NCI-H524 (cell line): ENCODE measurements at regions not wholly inside any gene's neighbourhood (a gene's known extent, or its start where the extent isn't known, plus 50 kb on each side); places are given as distances from the start of the nearest gene placed in this dataset.
A peak's percentile ranks its signal among the peaks of the same experiment; 100 is the strongest.

ENCODE experiments used
- DNase-seq, 2 experiments: peaks; one replicate each; lab custom pipeline; 2025; lab: John Stamatoyannopoulos, UW

DNA sequence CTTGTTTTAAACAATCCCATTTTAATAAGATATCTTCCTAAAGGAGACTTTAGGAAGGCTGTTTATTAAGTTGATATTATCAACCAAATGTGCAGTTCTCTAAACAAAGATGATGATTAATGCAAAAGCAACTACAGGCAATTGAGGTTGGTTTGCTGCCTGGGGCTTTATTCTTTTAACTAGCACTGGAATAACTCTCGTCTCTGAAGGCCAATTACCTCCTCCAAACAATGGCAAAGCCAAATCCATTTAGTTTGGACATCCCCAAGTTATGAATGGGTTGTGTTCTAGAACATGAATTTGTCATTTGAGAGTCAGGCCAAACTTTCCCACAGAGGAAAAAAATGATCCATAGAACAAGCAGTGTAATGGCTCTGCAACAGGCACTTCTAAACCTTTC, 114.1 kb downstream of the SLC16A9 start:
- DNase-seq, result no peak

DNA sequence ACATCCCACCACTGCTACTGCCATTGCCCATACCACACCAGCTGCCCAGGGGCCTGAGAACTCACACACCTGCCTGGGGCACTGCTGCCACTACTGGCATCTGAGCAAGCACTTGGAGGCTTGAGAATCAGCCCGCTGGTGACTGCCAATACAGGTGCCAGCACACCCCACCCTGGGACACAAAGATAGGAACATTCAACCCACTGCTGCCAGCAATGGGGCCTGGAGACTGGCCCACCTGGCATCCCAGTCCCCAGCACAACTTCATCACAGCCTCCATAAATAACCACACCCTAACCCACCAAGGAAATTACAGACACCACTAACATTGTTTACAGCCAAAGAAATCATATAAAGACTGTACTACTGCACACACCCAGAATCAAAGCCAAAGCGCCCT, 115.9 kb downstream of the SLC16A9 start:
- no peak for DNase-seq

DNA sequence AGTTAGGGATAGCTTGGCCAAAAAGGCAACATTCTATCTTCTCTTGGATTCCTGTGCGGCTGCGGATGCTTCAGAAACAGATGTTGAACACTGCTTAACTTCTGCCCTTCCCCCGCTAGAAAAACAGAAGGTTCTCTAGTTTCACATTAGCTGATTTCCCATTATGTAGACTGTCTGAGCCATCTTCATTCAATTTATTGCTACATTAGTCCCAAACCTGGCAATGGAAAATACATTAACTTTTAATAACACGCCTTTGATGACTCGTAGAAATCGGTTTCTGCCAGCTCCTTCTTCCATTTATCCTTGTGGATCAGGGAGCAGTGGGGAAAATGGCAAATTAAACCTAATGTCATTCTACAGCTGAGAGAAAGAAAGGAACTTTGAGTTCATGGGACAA, 119.9 kb downstream of the SLC16A9 start:
- DNase-seq, result peak in 1 of 2 experiments; percentile 4

DNA sequence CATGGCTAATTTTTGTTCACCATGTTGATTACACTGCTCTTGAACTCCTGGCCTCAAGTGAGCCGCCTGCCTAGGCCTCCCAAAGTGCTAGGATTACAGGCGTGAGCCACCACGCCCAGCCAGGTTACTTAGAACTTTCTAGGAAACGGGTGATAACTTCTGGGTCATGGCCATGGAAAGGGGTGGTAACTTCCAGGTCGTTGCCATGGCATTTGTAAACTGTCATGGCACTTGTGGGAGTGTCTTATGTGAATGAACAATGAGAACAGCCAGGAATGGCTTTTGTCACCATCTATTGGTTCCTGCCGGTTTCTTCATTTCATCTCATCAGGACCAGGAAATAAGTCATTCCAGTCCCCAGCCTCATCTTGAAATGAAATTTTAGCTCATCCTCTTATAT, 120.9 kb downstream of the SLC16A9 start:
- DNase-seq, result no peak

DNA sequence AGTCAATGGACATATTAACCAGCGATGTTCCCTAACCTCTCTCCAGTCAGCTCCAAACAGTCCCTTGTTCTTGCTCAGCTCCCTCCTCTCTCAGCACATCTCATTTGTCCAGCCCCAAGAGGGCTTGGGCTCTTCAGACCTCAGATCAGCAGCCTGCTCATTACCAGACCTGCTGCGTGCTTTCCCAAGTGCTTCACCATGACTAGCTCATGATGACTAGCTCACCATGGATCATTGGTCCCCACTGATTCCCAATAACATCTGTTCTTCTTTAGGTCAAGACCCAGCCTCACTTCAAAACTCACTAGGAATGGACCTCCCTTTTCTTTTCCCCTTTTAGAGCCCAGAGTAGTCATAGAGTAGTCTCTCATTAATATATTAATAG, 121.9 kb downstream of the SLC16A9 start:
- DNase-seq, result no peak

DNA sequence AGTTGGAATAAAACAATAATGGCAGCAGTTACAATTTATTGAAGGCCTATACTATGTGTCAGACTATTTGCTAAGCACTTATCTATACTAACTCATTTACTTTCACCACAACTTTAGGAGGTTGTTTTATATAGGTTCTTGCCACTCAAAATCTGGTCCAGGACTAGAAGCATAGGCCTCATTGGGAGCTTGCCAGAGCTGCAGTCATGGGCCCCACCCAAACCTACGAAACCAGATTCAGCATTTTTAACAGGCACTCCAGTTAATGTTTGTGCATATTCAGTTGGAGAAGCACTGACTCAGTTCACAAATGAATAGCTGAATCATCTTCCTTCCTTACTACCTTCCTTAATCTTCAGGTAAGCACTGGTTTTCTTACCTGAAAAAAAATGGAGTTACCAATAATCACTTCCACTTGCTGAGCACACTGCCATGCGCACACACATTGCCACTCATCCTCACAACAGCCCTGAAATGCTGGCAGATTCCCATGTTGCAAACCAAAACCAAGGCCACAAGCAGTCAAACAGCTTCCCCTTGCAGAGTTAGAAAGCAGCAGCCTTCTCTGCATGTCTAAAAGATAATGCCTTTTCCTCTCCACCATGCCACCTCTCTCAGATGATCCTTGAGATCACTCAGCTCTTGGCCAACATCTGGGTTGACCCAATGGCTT, 122.4 kb downstream of the SLC16A9 start:
- no peak for DNase-seq

DNA sequence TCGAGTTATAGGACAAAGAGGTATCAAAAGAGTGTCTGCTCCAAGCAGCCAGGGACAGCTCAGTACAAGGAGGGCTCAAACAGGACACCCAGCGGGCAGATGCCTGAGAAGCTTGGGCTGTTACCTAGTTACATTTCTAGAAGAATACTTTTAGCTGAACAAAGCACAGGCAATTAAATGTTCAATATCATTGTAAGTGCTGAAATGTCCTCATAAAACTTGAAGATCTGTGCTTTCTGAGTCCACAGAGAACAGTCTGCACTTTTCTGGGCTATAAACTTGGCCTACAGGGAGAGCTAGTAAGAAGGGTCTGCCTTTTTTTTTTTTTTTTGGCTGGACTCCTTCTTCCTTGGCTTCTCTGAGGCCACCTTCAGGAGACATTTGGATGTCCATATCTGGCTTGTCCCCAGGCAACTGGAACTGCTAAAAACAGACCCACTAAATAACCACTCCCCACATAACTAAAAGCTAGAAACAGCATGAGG, 123.2 kb downstream of the SLC16A9 start:
- no peak for DNase-seq

DNA sequence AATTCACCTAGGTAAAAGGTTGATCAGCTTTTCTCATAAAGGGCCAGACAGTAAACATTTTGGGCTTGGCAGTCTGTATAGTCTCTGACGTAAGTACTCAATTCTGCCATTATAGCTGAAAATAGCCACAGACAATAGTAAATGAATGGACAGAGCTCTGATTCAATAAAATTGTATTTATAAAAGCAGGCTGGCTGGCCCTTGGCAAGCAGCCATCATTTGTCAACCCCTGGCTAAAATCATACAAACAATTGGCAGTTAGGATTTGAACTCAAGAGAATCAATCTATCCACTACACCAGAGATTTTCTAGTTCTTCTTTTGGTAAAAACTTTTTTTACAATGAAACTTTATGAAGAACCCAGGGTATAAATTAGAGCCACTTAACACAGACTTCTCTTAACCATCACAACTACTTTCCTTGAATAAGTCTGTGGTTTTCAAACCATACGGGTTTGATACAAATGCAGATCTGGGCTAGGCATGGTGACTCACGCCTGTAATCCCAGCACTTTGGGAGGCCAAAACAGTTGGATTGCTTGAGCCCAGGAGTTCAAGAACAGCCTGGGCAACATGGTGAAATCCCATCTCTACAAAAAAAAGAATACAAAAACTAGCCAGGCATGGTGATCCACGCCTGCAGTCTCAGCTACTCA, 124.5 kb downstream of the SLC16A9 start:
- no peak for DNase-seq

DNA sequence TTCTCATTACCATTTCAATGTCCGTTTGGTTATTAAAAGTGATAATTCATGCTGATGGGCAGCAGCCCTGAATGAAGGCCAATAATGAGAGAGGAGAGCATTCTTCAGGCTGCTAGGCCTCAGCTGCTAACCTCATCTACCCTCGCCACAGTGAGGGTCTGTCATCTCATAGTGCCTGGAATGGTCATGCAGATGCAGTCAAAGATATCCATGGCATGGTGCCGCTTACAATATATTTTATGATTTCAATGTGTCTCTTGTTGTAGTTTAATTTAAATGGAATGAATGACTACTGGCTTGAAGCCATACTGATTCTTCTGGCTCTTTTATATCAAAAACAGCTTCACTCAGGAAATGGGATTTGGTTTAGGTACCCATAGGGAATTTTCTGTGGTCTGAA, 126.9 kb downstream of the SLC16A9 start:
- no peak for DNase-seq

DNA sequence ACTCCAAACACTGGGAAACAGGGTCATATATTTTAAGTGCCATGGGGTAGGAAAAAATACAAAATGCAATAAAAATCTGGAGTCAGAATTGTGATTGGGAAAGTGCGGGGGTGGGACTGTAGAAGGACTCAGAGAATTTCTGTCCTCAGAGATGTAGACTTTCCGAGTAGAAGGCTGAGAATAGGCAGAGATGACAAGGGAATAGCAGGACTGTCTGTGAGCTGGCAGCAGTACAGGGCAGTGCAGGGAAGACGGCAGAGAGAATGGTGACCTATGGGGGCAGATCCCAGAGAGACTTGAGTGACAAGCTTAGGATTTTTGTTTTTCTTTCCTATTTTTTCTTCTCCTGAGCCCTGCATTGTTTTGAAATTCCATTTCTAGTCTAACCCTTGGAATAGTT, 127.6 kb downstream of the SLC16A9 start:
- DNase-seq, result no peak

DNA sequence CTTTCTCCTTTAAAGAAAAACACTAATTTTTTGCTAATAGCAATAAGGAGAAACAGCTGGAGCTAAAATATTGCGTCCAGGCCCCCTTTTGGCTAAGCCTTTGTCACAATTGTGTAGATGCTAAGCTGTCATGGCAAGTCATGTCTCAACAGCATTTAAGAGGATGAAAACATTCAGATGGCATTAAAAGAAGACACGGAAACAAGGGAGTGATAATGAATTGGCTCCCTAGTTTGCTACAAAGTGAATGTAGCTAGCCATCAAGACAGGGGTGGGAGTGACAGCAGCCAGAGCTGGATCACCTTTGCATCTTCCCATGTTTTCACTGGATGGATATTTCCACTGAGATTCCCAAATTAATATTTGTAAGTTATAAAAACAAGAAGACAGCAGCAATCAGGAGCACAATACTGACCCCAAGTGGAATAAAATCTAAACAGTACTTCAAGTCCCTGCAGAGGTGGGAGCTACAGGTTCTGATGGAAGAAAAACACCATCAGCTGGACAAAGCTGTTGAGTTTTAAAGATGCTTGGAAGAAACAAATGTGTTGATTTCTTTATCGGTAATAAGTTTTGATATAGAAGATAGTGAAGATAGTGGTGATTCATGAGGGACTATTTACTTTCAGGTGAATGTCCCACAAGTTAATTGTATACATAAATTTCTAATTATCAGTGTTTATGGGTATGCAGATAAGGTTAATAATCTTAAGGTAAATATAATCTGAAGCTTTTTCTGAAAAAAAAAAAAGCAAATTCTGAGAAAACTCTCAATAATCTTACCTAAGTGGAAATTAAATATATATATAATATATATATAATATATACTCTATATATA, 129.4 kb downstream of the SLC16A9 start:
- DNase-seq, result peak in 1 of 2 experiments; percentile 33

DNA sequence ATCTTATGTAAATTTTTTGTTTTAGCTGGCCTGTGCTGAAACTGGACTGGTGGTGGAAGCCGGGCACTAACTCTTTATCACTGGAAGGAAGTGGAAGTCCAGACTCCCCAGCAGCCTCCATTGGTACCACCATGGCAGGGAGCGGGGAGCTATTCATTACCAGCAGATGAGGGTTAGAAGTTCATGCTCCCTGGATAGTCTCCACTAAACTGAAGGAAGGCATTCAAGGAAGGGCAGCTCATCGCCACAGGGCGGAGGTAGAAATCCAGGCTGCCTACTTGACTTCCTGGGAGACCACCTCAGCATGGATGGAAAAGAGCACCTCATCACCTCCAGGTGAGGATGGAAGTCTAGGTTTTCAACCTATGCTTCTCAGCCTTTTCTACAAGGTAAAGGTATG, 130.9 kb downstream of the SLC16A9 start:
- DNase-seq, result no peak

DNA sequence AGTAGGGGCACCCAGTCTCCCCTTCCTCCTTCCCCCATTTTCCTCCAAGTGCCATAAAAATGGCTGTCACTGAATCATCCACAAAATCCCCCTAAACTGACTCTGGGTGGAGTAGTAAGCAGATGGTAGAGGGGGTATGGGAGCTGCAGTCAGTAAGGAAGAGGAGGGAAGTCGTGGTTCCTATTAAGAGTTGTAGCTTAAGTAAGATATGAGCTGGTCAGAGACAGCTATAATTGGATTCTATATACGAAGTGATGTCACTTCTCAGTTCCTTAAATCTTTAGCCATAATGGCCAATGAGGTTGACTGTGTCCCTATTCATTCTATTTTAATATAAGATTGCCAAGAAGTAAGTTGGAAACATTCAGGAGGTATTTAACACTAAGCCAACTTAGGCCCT, 131.7 kb downstream of the SLC16A9 start:
- DNase-seq, result no peak

DNA sequence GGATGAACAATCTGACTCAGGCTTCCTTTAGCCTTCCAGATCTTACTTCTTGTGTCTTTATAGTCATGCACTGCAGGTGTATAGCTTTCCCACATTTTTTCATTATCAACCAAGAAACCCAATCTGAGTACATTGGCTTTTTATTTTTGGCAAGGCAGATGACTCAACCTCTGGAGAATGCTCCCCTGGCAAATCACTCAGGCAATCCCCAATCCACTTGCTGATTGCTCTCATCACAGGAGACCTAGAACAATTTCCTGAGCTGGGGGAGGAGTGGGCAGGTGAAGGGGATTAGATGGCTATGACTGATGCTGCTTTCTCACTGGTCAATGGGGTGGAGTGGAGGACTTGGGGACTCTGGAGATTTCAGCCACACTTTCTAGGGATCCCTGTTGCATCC, 134.4 kb downstream of the SLC16A9 start:
- DNase-seq, result no peak

DNA sequence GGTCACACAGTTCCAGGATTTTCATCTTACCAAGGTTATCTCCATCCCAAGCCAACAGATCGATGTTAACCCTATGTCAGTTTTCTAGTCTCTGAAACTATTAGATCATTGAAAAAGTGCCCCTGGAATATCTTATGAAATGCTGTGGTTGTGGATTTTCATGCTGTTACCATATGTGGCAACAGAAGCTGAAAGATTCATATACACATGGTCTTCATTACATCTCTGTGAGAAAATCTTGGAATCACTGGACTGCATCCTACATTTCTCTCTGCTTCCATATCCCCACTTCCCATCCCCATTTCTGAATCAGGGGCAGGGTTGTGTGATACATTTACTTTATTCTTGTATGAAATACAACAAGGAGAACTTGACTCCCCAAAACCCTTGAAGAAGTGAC, 146.1 kb downstream of the SLC16A9 start:
- no peak for DNase-seq

DNA sequence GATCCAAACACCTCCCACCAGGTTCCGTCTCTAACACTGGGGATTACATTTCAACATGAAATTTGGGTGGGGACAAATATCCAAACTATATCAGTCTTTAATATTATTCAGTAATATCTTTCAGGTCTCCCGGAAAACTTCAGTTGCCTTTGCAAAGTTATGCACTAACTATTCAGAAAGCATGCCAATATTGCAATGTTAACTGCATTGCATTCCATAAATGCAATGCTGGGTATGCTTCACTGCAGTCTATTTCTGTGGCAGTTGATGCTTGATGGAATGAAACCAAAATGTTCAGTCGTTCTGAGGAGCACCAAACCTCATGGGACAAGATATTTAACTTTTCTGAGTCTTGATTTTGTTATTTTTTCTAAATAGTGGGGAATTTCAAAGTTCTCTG, 147.5 kb downstream of the SLC16A9 start:
- DNase-seq, result no peak

DNA sequence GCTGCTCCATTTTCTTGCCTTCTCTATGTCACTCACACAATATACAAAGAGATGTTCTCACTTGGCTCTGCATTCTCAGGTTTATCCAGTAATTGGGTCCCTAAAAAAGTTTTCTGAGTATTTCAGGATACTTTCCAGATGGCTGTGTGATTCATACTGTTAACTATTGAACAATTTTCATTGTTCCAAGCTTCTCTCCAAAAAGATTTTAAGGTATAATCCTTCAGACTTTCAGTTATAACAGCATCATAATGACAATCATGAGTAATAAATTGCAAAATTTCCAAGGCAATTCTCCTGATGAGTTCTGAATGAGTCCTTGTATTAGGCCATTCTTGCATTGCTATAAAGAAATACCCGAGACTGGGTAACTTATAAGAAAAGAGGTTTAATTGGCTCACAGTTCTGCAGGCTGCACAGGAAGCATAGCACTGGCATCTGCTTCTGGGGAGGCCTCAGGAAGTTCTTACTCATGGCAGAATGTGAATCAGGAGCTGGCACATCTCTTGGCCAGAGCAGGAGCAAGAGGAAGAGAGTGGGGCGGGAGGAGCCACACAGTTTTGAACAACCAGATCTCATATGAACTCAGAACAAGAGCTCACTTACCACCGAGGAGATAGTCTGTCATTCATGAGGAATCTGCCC, 148.1 kb downstream of the SLC16A9 start:
- no peak for DNase-seq

DNA sequence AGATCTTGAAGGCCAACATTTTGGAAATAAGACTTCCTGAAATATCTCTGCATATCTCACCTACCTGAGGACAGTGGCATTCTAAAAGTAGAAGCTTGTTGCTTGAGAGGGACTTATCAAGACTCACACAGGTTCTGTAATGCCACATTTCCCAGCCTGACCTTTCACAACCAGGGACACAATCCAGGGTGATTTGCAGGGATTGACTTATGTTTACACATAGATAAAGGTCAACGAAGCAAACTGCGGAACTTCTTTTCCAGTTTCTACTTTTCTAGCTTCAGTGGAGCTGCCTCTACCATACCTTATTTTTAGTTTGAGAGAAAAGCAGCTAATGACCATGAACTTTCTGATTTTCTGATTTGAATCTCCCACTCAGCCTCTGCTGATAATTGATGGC, 148.7 kb downstream of the SLC16A9 start:
- DNase-seq, result no peak

DNA sequence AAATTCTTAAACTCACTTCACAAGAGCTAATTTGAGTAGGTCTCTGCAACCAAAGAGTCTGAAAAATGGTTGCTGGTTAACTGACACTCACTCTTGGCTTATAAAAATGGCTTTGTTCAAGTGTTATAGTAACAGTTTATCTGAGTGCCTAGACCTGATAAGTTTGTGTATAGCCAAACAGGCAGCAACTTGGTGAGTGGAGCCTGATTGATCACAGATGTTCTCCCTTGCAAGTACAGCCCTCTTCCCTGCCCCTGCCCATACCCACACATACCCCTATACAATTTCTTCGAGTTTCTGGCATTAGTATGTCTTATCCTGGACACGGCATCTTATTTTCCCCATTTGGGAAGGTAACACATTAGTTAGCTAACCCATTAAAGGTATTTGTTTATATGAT, 149.5 kb downstream of the SLC16A9 start:
- no peak for DNase-seq

DNA sequence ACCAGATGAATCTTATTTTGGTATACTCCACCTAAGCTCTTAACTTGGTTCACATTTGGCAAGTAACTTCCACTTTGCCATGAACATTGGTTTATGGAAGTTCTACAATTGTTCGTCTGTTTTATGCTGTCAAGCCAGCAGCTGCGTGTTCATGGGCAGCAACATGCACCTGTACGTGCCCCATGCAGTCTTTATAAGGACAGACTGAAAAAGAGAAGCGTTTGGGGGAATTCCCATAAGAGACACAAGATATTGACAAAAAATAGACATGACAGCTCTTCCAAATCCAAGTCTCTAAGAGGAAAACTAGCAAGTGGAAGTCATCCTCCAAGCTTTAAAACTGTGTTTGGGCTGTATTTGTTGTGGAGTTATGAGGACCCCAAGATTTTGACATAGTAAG, 151.6 kb downstream of the SLC16A9 start:
- DNase-seq, result no peak

DNA sequence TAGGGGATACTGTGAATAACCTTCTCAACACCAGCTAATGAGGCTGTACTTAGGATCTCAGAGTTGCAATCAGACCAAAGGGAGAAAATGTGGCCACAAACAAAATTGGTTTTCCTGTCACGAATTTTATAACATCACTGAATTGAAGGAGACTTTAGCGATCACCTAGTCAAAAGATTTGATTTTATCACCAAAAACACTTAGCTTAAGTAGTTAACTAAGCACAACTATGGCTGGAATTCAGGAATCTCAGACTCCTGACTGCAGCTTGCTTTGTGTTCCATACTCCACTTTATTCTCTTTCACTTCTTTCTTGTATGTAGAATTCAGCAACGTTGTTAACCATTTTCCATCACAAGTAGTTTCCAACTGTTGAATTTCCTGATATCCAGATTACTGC, 152.0 kb downstream of the SLC16A9 start:
- no peak for DNase-seq

DNA sequence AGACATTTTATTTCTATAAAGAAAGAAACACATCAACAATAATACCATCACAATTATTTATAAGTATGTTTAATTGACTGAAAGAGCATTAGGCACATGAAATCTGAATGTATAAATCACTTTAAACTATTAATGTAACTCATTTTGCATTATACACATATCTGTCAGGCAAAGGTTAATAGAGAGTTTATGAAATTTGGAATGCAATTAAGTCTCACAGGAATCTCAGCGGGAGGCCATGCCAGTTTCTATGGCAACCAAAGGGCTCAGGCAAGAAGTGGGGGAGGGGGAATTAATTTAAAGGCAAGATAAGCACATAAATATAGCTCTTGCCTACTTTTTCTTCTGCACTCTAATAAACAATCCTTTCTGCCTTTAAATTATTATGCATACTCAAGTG, 152.6 kb downstream of the SLC16A9 start:
- peak; percentile 41 to 59 for DNase-seq
